A549 (cell line): ENCODE measurements at regions not wholly inside any gene's neighbourhood (a gene's known extent, or its start where the extent isn't known, plus 50 kb on each side); places are given as distances from the start of the nearest gene placed in this dataset.

Source experiments
- ATAC-seq, 2 experiments: fragments of 200-7000 bp in 1 of 2; fragments of >200 bp in 1 of 2; cut with Nextera tagmentation in 1 of 2; cut with Tn5 transposase in 1 of 2; 3 replicates each; pipeline versions ENCODE4 v1.8.0 to v1.9.1; 2018 to 2020; ENCODE audit warnings: mild to moderate bottlenecking in 1 of 2, moderate library complexity in 1 of 2
- CTCF ChIA-PET: fragments of 300-600 bp; sonication (Branson Sonifier 250); formaldehyde crosslinking; extraction: SDS; loops from one replicate; lab custom pipeline; 2021; ENCODE audit warnings: antibody characterized with exemption, inconsistent platforms; lab: Yijun Ruan, JAX
- POLR2A ChIA-PET: fragments of 350-600 bp; formaldehyde crosslinking; extraction: SDS; loops from one replicate; lab custom pipeline; 2021; ENCODE audit warnings: antibody characterized with exemption, inconsistent platforms; lab: Yijun Ruan, JAX
- DNase-seq, 2 experiments: peaks; one replicate each; pipeline versions ENCODE4 v3.0.0 to v3.0.0-alpha.2; 2011 to 2016; ENCODE audit warnings: low read depth in 1 of 2, low spot score in 1 of 2
- FAIRE-seq: peaks from 2 replicates; lab custom pipeline; 2011; peaks lifted over from hg19 to GRCh38; lab: Jason Lieb, UNC
- H3K27ac ChIP-seq, 2 experiments: fragments of >200 bp; sonication (Bioruptor Twin); formaldehyde crosslinking; 3 replicates each; pipeline ENCODE4 v1.5.1; 2016 to 2017
- H3K4me1 ChIP-seq: fragments of >200 bp; sonication (Bioruptor Twin); formaldehyde crosslinking; 3 replicates; pipeline ENCODE4 v1.6.1; 2016
- H3K4me2 ChIP-seq: fragments of >200 bp; sonication (Bioruptor Twin); formaldehyde crosslinking; 3 replicates; pipeline ENCODE4 v1.6.1; 2016
- H3K4me3 ChIP-seq: fragments of >200 bp; sonication (Bioruptor Twin); formaldehyde crosslinking; 3 replicates; pipeline ENCODE4 v1.5.1; 2016
- H3K9me3 ChIP-seq: fragments of >200 bp; sonication (Bioruptor Twin); formaldehyde crosslinking; 3 replicates; pipeline ENCODE4 v1.6.1; 2016
- CBX2 ChIP-seq: fragments of 200-600 bp; sonication (generic); IDR thresholded peaks from 2 replicates; pipeline ENCODE4 v1.6.1; 2016; ENCODE audit warnings: low read depth, mild to moderate bottlenecking, borderline replicate concordance
- CBX8 ChIP-seq: fragments of 200-600 bp; sonication (generic); IDR thresholded peaks from 2 replicates; pipeline ENCODE4 v1.6.1; 2016
- CHD2 ChIP-seq: fragments of 150-350 bp; IDR thresholded peaks from 2 replicates; pipeline ENCODE4 v1.6.1; 2014; ENCODE audit warnings: low read length; ENCODE audit not compliant: partially characterized antibody
- FOXS1 ChIP-seq: fragments of 250-450 bp; sonication (Bioruptor Pico); IDR thresholded peaks from 2 replicates; pipeline ENCODE4 v1.5.0; 2020; ENCODE audit warnings: mild to moderate bottlenecking, moderate library complexity
- GATA3 ChIP-seq: IDR thresholded peaks from 2 replicates; pipeline ENCODE4 v1.6.1; 2012; ENCODE audit warnings: borderline replicate concordance
- HDAC2 ChIP-seq: fragments of 200-600 bp; sonication (generic); IDR thresholded peaks from 2 replicates; pipeline ENCODE4 v1.6.1; 2016
- KDM1A ChIP-seq: fragments of 200-600 bp; sonication (generic); IDR thresholded peaks from 2 replicates; pipeline ENCODE4 v1.6.1; 2016; ENCODE audit warnings: low read depth, mild to moderate bottlenecking
- MAFK ChIP-seq: fragments of 450-650 bp; IDR thresholded peaks from 2 replicates; pipeline ENCODE4 v1.6.1; 2014; ENCODE audit not compliant: partially characterized antibody
- MAZ ChIP-seq: fragments of 150-350 bp; IDR thresholded peaks from 2 replicates; pipeline ENCODE4 v1.6.1; 2014; ENCODE audit warnings: antibody characterized with exemption, low read depth, low read length, borderline replicate concordance
- MYC ChIP-seq: IDR thresholded peaks from 2 replicates; pipeline ENCODE4 v1.6.1; 2012; ENCODE audit warnings: mild to moderate bottlenecking, inconsistent platforms, low read length, improper control_type of control experiment, borderline replicate concordance
- NPAS2 ChIP-seq: fragments of 250-450 bp; sonication (Bioruptor Pico); IDR thresholded peaks from 2 replicates; pipeline ENCODE4 v1.8.0; 2022; ENCODE audit warnings: mild to moderate bottlenecking, moderate library complexity, borderline replicate concordance
- POLR2AphosphoS2 ChIP-seq: conservative IDR thresholded peaks from 2 replicates; pipeline ENCODE4 v1.6.1; 2012; ENCODE audit warnings: low read length, improper control_type of control experiment, inconsistent platforms
- RNF2 ChIP-seq: fragments of 200-600 bp; sonication (generic); IDR thresholded peaks from 2 replicates; pipeline ENCODE4 v1.6.1; 2016; ENCODE audit warnings: low read depth, mild to moderate bottlenecking, antibody characterized with exemption, moderate library complexity, borderline replicate concordance
- SREBF2 ChIP-seq: fragments of 450-650 bp; IDR thresholded peaks from 2 replicates; pipeline ENCODE4 v1.6.1; 2014; ENCODE audit warnings: mild to moderate bottlenecking, moderate library complexity
- TFCP2L1 ChIP-seq: fragments of 250-450 bp; sonication (Bioruptor Pico); IDR thresholded peaks from 2 replicates; pipeline ENCODE4 v1.5.0; 2021; ENCODE audit warnings: mild to moderate bottlenecking
- TP53 ChIP-seq: fragments of 250-450 bp; sonication (Bioruptor Pico); IDR thresholded peaks from 2 replicates; pipeline ENCODE4 v1.5.0; 2021; ENCODE audit warnings: mild to moderate bottlenecking, moderate library complexity
- ZC3H11A ChIP-seq: fragments of 450-650 bp; IDR thresholded peaks from 2 replicates; pipeline ENCODE4 v1.6.1; 2014; ENCODE audit warnings: antibody characterized with exemption, mild to moderate bottlenecking
- ZFP36 ChIP-seq: fragments of 450-650 bp; IDR thresholded peaks from 2 replicates; pipeline ENCODE4 v1.6.1; 2014; ENCODE audit warnings: borderline replicate concordance; ENCODE audit not compliant: partially characterized antibody
- WGBS: methylation state at CpG from one replicate; pipeline ENCODE4 v1.1.6; 2017; ENCODE audit errors: missing lambda C conversion rate; 5-methylcytosine and 5-hydroxymethylcytosine counted together
- TF ChIP-seq, protein P1 (sequence below): fragments of 250-450 bp; sonication (Bioruptor Pico); IDR thresholded peaks from 2 replicates; pipeline ENCODE4 v1.5.0; 2020; ENCODE audit warnings: low read depth, mild to moderate bottlenecking, moderate library complexity
- TF ChIP-seq, protein P2 (sequence below): fragments of >200 bp; sonication (Bioruptor Twin); formaldehyde crosslinking; IDR thresholded peaks from 3 replicates; pipeline ENCODE4 v1.5.1; 2016
- TF ChIP-seq, protein P3 (sequence below): IDR thresholded peaks from 2 replicates; pipeline ENCODE4 v1.6.1; 2012; ENCODE audit warnings: low read depth, borderline replicate concordance
- TF ChIP-seq, protein P4 (sequence below): fragments of >200 bp; sonication (Bioruptor Twin); formaldehyde crosslinking; IDR thresholded peaks from 2 replicates; pipeline ENCODE4 v1.6.1; 2016

DNA sequence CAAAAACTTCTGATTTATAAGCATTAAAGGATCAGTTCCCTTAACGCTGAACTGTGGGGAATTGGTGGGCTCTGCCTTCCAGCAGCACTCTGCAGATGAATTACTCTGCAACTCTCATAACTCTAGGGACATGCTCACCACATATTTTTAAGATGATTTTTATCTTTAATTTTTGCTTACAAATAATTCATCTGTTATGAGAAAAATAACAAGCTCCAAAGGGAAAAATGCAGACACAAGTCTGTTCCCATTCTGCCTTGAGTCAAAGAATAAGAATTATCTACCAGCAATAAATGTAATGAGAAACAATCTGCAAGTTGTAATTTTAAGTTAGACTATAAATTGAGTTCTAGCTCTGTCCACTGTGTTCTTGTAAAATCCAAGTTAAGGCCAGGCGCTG, 133.1 kb upstream of the MDM1 start:
- Histone ChIP-seq H3K4me2 (no peak overlapping the region), H3K27ac (no peak overlapping the region), H3K4me3 (no peak overlapping the region), H3K4me1 (no peaks in the 10 kb centered on the region), H3K9me3 (no peaks in the 10 kb centered on the region)
- ChIA-PET POLR2A (no interaction called here), CTCF (no interaction called here)
- FAIRE-seq, result no peak
- DNase-seq, result no peak
- ATAC-seq, result no peak
- TF ChIP-seq CHD2 (no peak), MAFK (no peak), NPAS2 (CRISPR knock-in tag) (no peak), CBX2 (no peak), ZFP36 (no peak), FOXS1 (CRISPR knock-in tag) (no peak), CBX8 (no peak), TFCP2L1 (no peak), MAZ (no peak), SREBF2 (no peak)
- TF ChIP-seq, protein P1, sequence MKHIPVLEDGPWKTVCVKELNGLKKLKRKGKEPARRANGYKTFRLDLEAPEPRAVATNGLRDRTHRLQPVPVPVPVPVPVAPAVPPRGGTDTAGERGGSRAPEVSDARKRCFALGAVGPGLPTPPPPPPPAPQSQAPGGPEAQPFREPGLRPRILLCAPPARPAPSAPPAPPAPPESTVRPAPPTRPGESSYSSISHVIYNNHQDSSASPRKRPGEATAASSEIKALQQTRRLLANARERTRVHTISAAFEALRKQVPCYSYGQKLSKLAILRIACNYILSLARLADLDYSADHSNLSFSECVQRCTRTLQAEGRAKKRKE (CRISPR knock-in tag), result no peak
- TF ChIP-seq, protein P2, sequence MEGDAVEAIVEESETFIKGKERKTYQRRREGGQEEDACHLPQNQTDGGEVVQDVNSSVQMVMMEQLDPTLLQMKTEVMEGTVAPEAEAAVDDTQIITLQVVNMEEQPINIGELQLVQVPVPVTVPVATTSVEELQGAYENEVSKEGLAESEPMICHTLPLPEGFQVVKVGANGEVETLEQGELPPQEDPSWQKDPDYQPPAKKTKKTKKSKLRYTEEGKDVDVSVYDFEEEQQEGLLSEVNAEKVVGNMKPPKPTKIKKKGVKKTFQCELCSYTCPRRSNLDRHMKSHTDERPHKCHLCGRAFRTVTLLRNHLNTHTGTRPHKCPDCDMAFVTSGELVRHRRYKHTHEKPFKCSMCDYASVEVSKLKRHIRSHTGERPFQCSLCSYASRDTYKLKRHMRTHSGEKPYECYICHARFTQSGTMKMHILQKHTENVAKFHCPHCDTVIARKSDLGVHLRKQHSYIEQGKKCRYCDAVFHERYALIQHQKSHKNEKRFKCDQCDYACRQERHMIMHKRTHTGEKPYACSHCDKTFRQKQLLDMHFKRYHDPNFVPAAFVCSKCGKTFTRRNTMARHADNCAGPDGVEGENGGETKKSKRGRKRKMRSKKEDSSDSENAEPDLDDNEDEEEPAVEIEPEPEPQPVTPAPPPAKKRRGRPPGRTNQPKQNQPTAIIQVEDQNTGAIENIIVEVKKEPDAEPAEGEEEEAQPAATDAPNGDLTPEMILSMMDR, result no peak
- TF ChIP-seq, protein P3, sequence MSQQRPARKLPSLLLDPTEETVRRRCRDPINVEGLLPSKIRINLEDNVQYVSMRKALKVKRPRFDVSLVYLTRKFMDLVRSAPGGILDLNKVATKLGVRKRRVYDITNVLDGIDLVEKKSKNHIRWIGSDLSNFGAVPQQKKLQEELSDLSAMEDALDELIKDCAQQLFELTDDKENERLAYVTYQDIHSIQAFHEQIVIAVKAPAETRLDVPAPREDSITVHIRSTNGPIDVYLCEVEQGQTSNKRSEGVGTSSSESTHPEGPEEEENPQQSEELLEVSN, result no peak
- TF ChIP-seq, protein P4, sequence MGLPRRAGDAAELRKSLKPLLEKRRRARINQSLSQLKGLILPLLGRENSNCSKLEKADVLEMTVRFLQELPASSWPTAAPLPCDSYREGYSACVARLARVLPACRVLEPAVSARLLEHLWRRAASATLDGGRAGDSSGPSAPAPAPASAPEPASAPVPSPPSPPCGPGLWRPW, result no peak
- 97% methylated on average over 2 of the region's 2 CpGs for WGBS

DNA sequence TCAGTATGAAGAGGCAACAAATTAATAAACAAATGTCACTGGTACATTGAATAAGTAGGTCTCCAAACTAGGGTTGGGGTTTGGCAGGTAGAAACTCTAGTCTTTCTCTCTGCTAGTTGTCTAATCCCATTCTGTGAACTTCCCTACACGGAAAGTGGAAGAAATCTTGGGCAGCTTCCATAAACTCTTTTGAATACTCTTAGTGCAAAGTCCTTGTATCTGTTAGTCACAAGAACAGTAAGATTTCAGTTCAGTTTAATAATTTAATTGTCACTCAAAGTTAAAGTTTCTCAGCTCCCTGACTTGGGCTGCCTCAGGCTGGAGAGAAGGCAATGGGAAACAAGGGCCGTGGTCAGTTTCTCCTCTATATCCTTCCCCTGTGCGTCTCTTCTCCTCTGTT, 135.4 kb upstream of the MDM1 start:
- CTCF ChIA-PET, result interaction anchor here (0.8 kb wide), 1 partner anchor 124 kb away, joined by 3 read pairs; no protein-coding TSS in a partner anchor
- FAIRE-seq, result no peak

More for the DNA sequence above, 135.4 kb upstream of the MDM1 start:
- no peaks in the 10 kb centered on the region for H3K4me1 ChIP-seq
- H3K4me3 ChIP-seq, result no peak overlapping the region
- TF ChIP-seq TP53 (CRISPR knock-in tag) (no peak), NPAS2 (CRISPR knock-in tag) (no peak), HDAC2 (no peak), KDM1A (no peak), ZC3H11A (no peak), MYC (no peak), POLR2AphosphoS2 (no peak), GATA3 (no peak), MAFK (no peak), RNF2 (no peak), ZFP36 (no peak), CBX2 (no peak)
- TF ChIP-seq, protein P2, result no peak
- TF ChIP-seq, protein P1 (CRISPR knock-in tag), result no peak
- TF ChIP-seq, all 56 proteins: peak for 0
- H3K4me2 ChIP-seq, result no peak overlapping the region
- no peak; a peak in 1 of 6 replicates for ATAC-seq
- DNase-seq, result no peak
- H3K9me3 ChIP-seq, result no peaks in the 10 kb centered on the region
- no peak overlapping the region for H3K27ac ChIP-seq
- 37% methylated on average over 3 of the region's 3 CpGs for WGBS
- POLR2A ChIA-PET, result no interaction called here
